GM21360 (cell line): ENCODE measurements at regions not wholly inside any gene's neighbourhood (a gene's known extent, or its start where the extent isn't known, plus 50 kb on each side); places are given as distances from the start of the nearest gene placed in this dataset.
"Not testable (repeated sequence)": the region's sequence is repeated elsewhere in the genome, so short reads cannot be mapped to it uniquely, and the experiment has no call there.

Experiments
- ATAC-seq: cut with Tn5 transposase; IDR thresholded peaks from one replicate; pipeline ENCODE4 v1.9.1; 2021; ENCODE audit warnings: mild to moderate bottlenecking, moderate library complexity; ENCODE audit not compliant: unreplicated experiment

- no peak for ATAC-seq
Measured at GRCh38 chr11:81634483-81634882, 1099.2 kb downstream of the FAM181B start.

DNA sequence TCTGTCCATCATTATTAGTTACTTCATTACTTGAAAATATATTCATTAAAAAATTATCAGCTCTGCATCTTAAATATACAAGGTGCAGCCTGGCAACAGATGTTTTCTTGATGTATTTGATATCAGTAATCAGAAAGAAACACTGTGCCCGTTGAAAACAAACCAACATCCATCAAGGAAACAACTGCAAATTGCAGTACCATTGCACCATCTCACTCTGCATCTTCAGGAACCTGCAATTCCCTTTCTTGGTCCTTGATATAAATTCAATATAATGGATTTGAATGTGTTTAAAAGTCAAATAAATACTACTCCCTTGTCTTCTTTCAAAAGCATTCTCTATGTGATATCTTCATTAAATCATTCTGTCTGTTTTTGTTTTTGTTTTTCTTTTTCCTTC lies 1131.2 kb downstream of the FAM181B start:
- no peak for ATAC-seq

- ATAC-seq, result no peak
Measured at GRCh38 chr11:81596704-81597103, 1137.0 kb downstream of the FAM181B start.

GRCh38 chr11:81585390-81585933 lies 1148.2 kb downstream of the FAM181B start:
- no peak for ATAC-seq

DNA sequence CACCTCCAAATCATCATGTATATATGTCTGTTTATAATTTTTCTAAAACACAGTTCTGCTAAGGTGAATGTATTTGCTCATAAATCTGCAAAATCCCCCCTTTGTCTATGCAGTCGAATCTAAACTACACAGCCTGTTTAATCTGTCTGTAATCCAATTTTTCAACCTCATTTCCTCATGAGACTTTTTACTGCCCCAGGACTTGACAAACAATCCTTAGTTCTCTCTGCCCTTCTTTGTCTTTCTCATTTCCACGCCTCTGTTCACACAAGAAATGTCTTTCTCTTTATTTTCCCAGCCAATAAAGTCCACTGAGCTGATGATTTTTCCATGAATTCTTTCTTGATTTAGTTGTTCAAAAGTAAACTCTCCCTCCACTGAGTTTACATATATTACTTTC lies 1154.3 kb downstream of the FAM181B start:
- no peak for ATAC-seq

DNA sequence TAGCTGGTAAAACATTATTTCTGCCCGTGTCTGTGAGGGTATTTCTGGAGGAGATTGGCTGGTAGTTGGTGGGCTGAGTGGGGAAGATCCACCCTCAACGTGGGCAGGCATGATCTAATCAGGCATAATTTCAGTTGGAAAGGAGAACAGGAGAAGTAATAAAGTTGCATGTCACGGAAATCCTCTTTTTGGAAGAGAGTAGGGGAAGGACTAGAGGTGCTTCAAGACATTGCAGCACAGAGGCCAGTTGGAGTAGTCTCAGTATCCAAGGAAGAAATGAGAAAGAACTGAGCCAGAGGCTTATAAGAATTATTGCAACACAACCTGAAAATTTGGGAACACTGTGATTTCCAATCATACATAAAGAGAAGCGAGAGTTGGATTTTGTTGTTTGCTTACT lies 1155.1 kb downstream of the FAM181B start:
- ATAC-seq, result no peak

- ATAC-seq, result no peak
Measured at GRCh38 chr11:81574301-81574700, 1159.4 kb downstream of the FAM181B start.

DNA sequence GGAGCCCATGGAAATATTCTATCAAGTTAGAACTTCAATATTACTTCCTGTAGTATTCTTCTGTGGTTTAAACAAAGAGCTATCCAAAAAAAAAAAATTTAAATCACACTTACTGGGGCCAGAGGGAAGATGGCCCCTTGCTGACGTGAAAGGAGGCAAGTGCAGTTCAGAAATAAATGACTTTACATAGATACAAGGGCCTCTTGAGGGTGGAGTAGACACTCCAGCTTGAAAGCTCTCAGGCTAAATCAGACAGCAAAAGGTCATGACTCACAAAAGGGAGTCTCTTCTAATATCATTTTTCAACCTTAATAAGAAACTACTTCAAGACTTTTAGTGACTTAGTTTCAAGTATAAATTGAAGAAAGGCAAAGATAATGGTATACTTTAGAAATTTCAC lies 1160.3 kb downstream of the FAM181B start:
- no peak for ATAC-seq

GRCh38 chr11:81570669-81571068 lies 1163.0 kb downstream of the FAM181B start:
- ATAC-seq, result no peak

DNA sequence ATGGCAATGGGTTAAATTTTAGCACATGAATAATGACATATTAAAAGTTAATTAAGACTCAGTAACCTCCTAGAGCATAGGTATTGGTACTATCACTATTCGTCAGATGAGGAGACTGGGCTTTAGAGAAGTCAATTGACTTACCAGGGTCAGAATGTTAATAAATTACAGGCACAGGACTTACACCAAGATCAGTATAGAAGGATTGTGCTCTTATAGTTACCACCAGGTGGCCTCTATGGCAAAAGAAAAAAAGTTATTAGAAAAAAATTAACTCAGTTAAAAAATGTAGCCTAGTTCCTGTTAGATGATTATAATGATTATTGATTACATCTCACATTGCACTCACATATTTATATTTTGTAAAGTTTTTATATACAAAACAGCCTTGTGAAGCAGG lies 1163.7 kb downstream of the FAM181B start:
- ATAC-seq, result no peak

DNA sequence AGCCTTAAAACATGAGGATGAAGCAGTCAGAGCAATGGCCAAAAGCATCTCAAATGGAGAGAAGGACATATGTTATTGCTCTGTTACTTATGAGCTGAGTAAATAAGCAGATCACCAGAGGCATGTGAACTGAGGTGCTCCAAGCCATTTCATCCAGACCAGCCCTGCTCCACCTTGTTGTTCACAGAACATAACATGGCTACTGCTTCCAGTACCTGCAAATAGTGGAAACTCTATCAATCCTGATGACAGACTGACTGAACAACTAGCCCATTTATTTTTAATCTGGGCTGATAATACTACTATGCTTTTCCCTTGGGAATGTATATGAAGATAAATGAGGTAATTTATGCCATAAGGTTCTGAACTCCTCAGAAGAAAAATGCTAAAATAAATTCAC lies 1164.7 kb downstream of the FAM181B start:
- no peak for ATAC-seq

DNA sequence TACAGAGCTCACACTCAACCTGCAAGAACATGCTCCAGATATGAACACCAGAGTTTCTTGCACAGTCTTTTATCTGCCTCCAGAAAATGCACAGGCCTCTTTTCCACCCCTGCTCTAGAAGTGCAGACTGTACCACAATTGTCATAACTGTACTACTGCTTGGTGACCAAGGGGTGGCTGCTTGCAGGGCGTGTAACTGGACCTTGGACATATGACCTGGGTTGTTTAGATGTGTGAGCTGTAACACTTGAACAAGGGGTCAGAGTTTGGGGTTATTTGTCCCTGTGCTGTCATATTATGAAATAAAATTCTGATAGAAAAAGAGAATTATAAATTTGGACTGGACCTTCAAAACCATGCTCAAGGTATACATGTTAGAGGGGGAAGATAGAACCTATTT lies 1185.5 kb downstream of the FAM181B start:
- ATAC-seq, result no peak

- ATAC-seq, result not testable (repeated sequence)
Measured at GRCh38 chr11:81539806-81540205, 1193.9 kb downstream of the FAM181B start.

GRCh38 chr11:81515566-81515965 lies 1218.1 kb downstream of the FAM181B start:
- ATAC-seq, result no peak

DNA sequence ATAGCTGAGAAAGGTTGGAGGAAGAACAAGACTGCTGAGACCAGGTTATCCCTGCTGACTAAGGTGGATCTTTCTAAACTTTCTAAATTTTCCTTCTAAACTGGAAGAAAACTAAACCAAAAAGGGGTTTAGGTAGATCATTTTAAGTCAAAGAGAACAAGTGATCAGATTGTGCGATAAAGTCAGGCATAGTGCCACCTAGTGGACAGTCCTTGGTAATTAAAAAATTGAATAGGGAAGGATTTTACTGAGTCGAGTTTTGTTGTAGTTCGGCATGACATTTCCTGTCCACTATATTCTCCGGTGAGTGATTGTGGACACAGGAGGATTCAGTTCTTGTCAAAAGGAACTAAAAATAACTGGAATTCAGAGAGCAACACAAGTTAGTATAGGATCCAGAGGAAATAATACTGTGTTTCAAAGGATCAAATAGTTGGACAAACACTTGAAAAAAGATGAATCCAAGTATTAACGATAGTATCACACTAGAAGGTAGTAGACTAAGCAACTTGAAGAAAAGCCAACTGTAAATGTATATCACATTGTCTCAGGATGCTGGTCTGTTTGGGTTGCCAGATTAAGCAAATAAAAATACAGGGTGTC lies 1236.4 kb downstream of the FAM181B start:
- peak; percentile 79 for ATAC-seq

DNA sequence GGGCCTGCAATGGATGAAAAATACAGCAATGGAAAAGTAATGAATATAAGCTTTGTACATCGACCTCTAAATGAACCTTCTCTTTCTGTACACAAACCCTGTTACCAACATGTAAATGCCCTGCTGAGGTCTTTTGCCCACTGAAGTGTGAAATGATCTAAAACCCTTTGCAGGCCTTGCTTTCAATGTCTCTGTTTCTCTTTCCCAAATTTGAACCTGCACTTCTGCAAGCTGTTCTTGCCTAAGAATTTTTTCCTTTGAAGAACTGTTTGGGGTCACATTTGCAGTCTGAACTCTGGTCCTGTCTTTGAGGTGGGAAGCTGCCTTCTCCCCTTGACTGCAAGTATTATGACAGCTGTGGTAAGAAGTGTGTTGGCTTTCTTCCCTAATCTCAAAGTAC lies 1237.1 kb downstream of the FAM181B start:
- ATAC-seq, result no peak

DNA sequence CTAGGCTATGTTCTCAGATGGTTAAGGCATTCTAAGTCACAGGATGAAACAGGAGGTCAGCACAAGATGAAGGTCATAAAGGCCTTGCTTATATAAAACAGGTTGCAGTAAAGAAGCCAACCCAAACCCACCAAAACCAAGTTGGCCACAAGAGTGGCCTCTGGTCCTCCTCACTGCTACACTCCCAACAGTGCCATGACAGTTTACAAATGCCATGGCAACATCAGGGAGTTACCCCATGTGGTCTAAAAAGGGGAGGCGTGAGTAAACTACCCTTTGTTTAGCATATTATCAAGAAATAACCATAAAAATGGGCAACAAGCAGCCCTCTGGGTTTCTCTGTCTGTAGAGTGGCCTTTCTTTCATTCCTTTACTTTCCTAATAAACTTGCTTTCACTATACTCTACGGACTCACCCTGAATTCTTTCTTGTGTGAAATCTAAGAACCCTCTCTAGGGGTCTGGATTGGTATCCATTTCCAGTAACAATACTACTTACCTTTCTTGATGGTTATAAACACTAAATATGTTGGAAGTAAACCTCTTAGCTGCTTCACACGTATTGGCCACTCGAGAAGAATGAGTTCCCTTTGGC lies 1237.9 kb downstream of the FAM181B start:
- ATAC-seq, result no peak

GRCh38 chr11:81494431-81494830 lies 1239.2 kb downstream of the FAM181B start:
- ATAC-seq, result no peak

DNA sequence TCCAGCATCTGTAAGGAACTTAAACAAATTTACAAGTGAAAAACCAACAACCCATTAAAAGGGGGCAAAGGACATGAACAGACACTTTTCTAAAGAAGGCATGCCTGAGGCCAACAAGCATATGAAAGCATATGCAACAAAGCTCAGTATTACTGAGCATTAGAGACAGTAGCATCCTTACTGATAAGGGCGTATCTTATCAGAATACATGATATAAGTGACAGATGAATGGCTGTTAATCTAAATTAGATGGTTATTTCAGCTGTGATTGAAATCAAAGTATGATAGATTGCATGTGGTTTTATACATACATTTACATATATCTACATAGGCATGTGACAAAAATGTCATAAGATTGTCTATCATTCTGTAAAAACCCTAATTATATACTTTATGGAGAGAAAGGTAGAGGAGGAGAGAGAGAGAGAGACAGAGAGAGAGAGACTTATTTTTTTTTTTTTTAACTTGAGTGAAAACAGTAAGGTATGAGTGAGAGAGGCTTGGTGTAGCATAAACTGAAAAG lies 1240.7 kb downstream of the FAM181B start:
- ATAC-seq, result no peak

- no peak for ATAC-seq
Measured at GRCh38 chr11:81487109-81487508, 1246.6 kb downstream of the FAM181B start.

DNA sequence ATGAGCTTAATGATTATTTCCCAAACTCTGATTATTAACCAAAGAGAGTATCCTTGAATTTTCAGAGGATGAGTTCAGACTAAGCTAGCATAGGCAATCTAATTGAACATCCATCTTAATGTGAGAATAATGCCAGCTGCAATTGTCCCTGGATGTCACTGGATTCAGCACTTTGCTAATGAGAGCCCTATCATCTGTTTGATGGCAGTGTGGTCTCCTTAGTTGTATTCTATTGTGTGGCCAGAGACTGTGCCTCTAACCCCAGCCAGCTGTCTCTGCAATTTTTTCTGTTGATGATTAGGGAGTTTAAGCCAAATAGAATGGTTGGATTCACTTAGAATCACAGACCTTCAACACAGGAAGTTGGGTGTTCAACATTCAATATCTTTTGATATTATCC lies 1249.5 kb downstream of the FAM181B start:
- no peak for ATAC-seq

GRCh38 chr11:81477277-81477676 lies 1256.4 kb downstream of the FAM181B start:
- no peak for ATAC-seq

- ATAC-seq, result no peak
Measured at GRCh38 chr11:81476345-81476744, 1257.3 kb downstream of the FAM181B start.
